Neural cell (in vitro differentiated cells): ENCODE measurements at regions not wholly inside any gene's neighbourhood (a gene's known extent, or its start where the extent isn't known, plus 50 kb on each side); places are given as distances from the start of the nearest gene placed in this dataset.

Experiments
- H2AFZ ChIP-seq: fragments of 200-600, 300-800 bp; sonication (generic), shearing (Covaris generic); 2 replicates; pipeline ENCODE4 v1.6.0; 2014; ENCODE audit warnings: low read depth, mild to moderate bottlenecking, antibody characterized with exemption, low read length, moderate library complexity
- H3F3A ChIP-seq: fragments of 200-600 bp; shearing (Covaris generic); 2 replicates; pipeline ENCODE4 v1.6.1; 2016; ENCODE audit warnings: mild to moderate bottlenecking, moderate library complexity, mixed read lengths, antibody characterized with exemption, low read length; ENCODE audit not compliant: insufficient read depth, poor library complexity, severe bottlenecking
- H3K27ac ChIP-seq: fragments of 200-600, 300-800 bp; sonication (generic), shearing (Covaris generic); 2 replicates; pipeline ENCODE4 v1.5.1; 2014; ENCODE audit warnings: mild to moderate bottlenecking, low read length, moderate library complexity
- H3K27me3 ChIP-seq: fragments of 300-800, 200-600 bp; sonication (generic), shearing (Covaris generic); 2 replicates; pipeline ENCODE4 v1.6.0; 2014; ENCODE audit warnings: mild to moderate bottlenecking, low read depth, low read length, moderate library complexity; ENCODE audit not compliant: insufficient read depth
- H3K36me3 ChIP-seq: fragments of 300-800, 200-600 bp; sonication (generic), shearing (Covaris generic); 2 replicates; pipeline ENCODE4 v1.5.1; 2014; ENCODE audit warnings: mild to moderate bottlenecking, antibody characterized with exemption, low read length, moderate library complexity; ENCODE audit not compliant: insufficient read depth
- H3K4me2 ChIP-seq: fragments of 300-800, 200-600 bp; sonication (generic), shearing (Covaris generic); 2 replicates; pipeline ENCODE4 v1.6.0; 2014; ENCODE audit warnings: mild to moderate bottlenecking, low read length
- H3K4me3 ChIP-seq: fragments of 300-800, 200-600 bp; sonication (generic), shearing (Covaris generic); 2 replicates; pipeline ENCODE4 v1.5.1; 2014; ENCODE audit warnings: mild to moderate bottlenecking, low read length, moderate library complexity
- H3K79me2 ChIP-seq: fragments of 200-600 bp; shearing (Covaris generic); replicated peaks from 2 replicates; pipeline ENCODE4 v1.6.0; 2014; ENCODE audit warnings: mild to moderate bottlenecking, low read length, moderate library complexity; ENCODE audit not compliant: insufficient read depth
- H3K9ac ChIP-seq: fragments of 300-800, 200-600 bp; sonication (generic), shearing (Covaris generic); 2 replicates; pipeline ENCODE4 v1.6.1; 2016; ENCODE audit warnings: mild to moderate bottlenecking, low read length, mixed read lengths
- H3K9me2 ChIP-seq: fragments of 200-600 bp; shearing (Covaris generic); 2 replicates; pipeline ENCODE4 v1.6.1; 2016; ENCODE audit warnings: mild to moderate bottlenecking, low read length, mixed read lengths; ENCODE audit not compliant: insufficient read depth
- H3K9me3 ChIP-seq: fragments of 200-600, 300-800 bp; sonication (generic), shearing (Covaris generic); 2 replicates; pipeline ENCODE4 v1.6.1; 2016; ENCODE audit warnings: mild to moderate bottlenecking, mixed run types, low read length, moderate library complexity, mixed read lengths
- H4K20me1 ChIP-seq: fragments of 200-600 bp; shearing (Covaris generic); 2 replicates; pipeline ENCODE4 v1.6.1; 2016; ENCODE audit warnings: mild to moderate bottlenecking, mixed run types; ENCODE audit not compliant: insufficient read depth
- CTCF ChIP-seq: fragments of 450-650 bp; IDR thresholded peaks from 2 replicates; pipeline ENCODE4 v1.5.1; 2014; ENCODE audit warnings: antibody characterized with exemption, mild to moderate bottlenecking, moderate library complexity; ENCODE audit not compliant: poor library complexity, severe bottlenecking
- EP300 ChIP-seq: fragments of 450-650 bp; conservative IDR thresholded peaks from 2 replicates; pipeline ENCODE4 v1.6.1; 2014; ENCODE audit warnings: antibody characterized with exemption, mild to moderate bottlenecking, moderate library complexity; ENCODE audit not compliant: poor library complexity, severe bottlenecking
- EZH2 ChIP-seq: fragments of 200-600, 300-800 bp; shearing (Covaris generic), sonication (generic); IDR thresholded peaks from 2 replicates; pipeline ENCODE4 v1.6.1; 2014; ENCODE audit warnings: antibody characterized with exemption, low read length, borderline replicate concordance, mild to moderate bottlenecking; ENCODE audit not compliant: insufficient read depth, poor library complexity, severe bottlenecking
- MXI1 ChIP-seq: fragments of 450-650 bp; conservative IDR thresholded peaks from 2 replicates; pipeline ENCODE4 v1.6.1; 2014; ENCODE audit warnings: antibody characterized with exemption, mild to moderate bottlenecking; ENCODE audit not compliant: poor library complexity, severe bottlenecking
- POLR2AphosphoS5 ChIP-seq: IDR thresholded peaks from 2 replicates; pipeline ENCODE4 v1.6.1; 2012
- RAD21 ChIP-seq: fragments of 450-650 bp; conservative IDR thresholded peaks from 2 replicates; pipeline ENCODE4 v1.6.1; 2014; ENCODE audit warnings: antibody characterized with exemption, mild to moderate bottlenecking, moderate library complexity
- REST ChIP-seq: IDR thresholded peaks from 2 replicates; pipeline ENCODE4 v1.6.1; 2012; ENCODE audit warnings: borderline replicate concordance
- SMC3 ChIP-seq: fragments of 450-650 bp; conservative IDR thresholded peaks from 2 replicates; pipeline ENCODE4 v1.6.1; 2014; ENCODE audit warnings: antibody characterized with exemption, mild to moderate bottlenecking, moderate library complexity; ENCODE audit not compliant: poor library complexity
- TAF1 ChIP-seq: IDR thresholded peaks from 2 replicates; pipeline ENCODE4 v1.6.1; 2012; ENCODE audit warnings: low read depth

DNA sequence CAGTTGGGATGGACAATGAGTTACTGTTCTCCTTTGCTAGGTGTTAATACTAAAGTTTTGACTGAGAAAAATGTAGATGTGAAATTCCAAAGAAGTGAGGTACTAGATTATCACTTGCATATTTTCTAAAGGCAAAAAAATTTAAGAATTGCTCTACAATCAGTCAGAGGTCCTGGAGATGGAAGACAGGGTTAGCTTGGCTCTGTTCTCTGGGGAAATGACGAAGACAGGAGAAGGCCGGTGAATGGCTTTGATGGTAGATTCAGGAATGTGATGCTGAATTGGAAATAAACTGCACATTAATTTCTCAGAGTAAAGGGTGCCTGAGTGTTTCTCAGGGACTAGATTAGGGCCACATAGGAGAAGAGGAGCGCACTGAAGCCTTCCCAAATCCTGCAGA, 214.0 kb upstream of the LEF1 start:
- no peaks in the 10 kb centered on the region for H3K27me3 ChIP-seq
- no peaks in the 10 kb centered on the region for H3K9me3 ChIP-seq
- no peaks in the 10 kb centered on the region for H4K20me1 ChIP-seq
- H3F3A ChIP-seq = no peaks in the 10 kb centered on the region
- H2AFZ ChIP-seq = no peak overlapping the region
- H3K79me2 ChIP-seq = no peaks in the 10 kb centered on the region
- H3K36me3 ChIP-seq = no peaks in the 10 kb centered on the region
- no peak overlapping the region for H3K9ac ChIP-seq
- no peaks in the 10 kb centered on the region for H3K9me2 ChIP-seq
- no peak for TF ChIP-seq CTCF
- no peak for TF ChIP-seq MXI1
- no peak for TF ChIP-seq POLR2AphosphoS5
- no peak for TF ChIP-seq EZH2
- TF ChIP-seq EP300 = no peak
- TF ChIP-seq TAF1 = no peak
- no peak overlapping the region for H3K4me3 ChIP-seq
- no peak overlapping the region for H3K27ac ChIP-seq
- no peak overlapping the region for H3K4me2 ChIP-seq

DNA sequence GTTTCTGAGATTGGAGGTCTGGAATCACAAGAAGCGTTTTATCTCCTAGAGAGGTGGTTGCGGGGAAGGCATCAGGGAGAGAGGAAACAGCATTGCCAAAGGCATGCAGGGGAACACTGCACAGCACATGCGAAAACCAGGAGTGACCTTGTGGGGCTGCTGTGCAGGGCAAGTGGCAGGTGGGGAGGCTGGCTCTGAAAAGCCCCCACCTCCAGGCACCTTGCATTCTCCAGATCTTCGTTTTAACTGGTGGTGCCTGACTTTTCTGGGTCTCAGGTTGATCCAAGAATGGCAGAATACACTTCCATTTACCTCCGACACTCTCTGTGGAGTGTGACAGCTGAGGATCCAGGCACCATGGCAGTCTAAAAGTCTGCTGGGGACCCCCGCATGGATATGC, 209.4 kb upstream of the LEF1 start:
- TF ChIP-seq SMC3 (no peak), MXI1 (no peak), POLR2AphosphoS5 (no peak), REST (no peak), TAF1 (no peak), RAD21 (no peak), CTCF (no peak), EZH2 (no peak), EP300 (no peak)
- no peaks in the 10 kb centered on the region for H3K79me2 ChIP-seq
- H3K9ac ChIP-seq = no peak overlapping the region
- no peaks in the 10 kb centered on the region for H3K9me2 ChIP-seq
- no peak overlapping the region for H2AFZ ChIP-seq
- no peak overlapping the region for H3K4me3 ChIP-seq
- no peak overlapping the region for H3K4me2 ChIP-seq
- H3K9me3 ChIP-seq = no peaks in the 10 kb centered on the region
- H4K20me1 ChIP-seq = no peaks in the 10 kb centered on the region
- H3F3A ChIP-seq = no peaks in the 10 kb centered on the region
- no peak overlapping the region for H3K27ac ChIP-seq
- H3K36me3 ChIP-seq = no peaks in the 10 kb centered on the region
- H3K27me3 ChIP-seq = no peaks in the 10 kb centered on the region
